ENCODE measurements at regions not wholly inside any gene's neighbourhood (a gene's known extent, or its start where the extent isn't known, plus 50 kb on each side); places are given as distances from the start of the nearest gene placed in this dataset.

DNA sequence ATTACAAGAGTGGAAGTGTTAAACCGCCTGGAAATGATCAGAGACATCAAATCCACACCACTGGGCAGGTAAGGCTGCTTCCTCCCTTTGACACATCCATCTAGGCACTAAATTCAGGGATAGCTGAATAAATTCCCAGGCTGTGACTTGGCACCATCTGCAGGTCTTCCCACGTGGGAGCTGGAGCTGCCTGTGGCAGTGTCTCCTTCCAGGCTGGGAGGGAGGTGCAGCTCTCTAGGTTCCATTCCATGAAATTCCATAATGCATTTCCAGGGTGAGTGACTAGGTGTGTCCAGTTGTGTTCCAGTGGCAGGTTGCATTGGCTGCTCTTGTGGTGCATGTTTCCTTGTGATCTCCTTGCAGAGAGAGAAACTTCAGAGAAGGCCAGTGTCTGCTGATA is 188.9 kb upstream of the CXCR4 start (continued):
- TF ChIP-seq EP300 (IDR thresholded peaks at IDR 0.05; ENCODE audit: borderline replicate concordance in 1 of 2, control insufficient read depth in 1 of 2, low read depth in 2 of 2, low read length in 2 of 2), result no peak
- TF ChIP-seq JUNB (IDR thresholded peaks at IDR 0.05), result no peak
- TF ChIP-seq, protein P1, sequence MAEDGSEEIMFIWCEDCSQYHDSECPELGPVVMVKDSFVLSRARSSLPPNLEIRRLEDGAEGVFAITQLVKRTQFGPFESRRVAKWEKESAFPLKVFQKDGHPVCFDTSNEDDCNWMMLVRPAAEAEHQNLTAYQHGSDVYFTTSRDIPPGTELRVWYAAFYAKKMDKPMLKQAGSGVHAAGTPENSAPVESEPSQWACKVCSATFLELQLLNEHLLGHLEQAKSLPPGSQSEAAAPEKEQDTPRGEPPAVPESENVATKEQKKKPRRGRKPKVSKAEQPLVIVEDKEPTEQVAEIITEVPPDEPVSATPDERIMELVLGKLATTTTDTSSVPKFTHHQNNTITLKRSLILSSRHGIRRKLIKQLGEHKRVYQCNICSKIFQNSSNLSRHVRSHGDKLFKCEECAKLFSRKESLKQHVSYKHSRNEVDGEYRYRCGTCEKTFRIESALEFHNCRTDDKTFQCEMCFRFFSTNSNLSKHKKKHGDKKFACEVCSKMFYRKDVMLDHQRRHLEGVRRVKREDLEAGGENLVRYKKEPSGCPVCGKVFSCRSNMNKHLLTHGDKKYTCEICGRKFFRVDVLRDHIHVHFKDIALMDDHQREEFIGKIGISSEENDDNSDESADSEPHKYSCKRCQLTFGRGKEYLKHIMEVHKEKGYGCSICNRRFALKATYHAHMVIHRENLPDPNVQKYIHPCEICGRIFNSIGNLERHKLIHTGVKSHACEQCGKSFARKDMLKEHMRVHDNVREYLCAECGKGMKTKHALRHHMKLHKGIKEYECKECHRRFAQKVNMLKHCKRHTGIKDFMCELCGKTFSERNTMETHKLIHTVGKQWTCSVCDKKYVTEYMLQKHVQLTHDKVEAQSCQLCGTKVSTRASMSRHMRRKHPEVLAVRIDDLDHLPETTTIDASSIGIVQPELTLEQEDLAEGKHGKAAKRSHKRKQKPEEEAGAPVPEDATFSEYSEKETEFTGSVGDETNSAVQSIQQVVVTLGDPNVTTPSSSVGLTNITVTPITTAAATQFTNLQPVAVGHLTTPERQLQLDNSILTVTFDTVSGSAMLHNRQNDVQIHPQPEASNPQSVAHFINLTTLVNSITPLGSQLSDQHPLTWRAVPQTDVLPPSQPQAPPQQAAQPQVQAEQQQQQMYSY (CRISPR knock-in tag; IDR thresholded peaks at IDR 0.05), result no peak
- TF ChIP-seq ZNF217 (IDR thresholded peaks at IDR 0.05), result no peak
- no peak for TF ChIP-seq RB1 (IDR thresholded peaks at IDR 0.05; ENCODE audit: borderline replicate concordance)
- TF ChIP-seq FOXM1 (IDR thresholded peaks at IDR 0.05; ENCODE audit: low read depth, low read length), result no peak
- TF ChIP-seq NBN (IDR thresholded peaks at IDR 0.05), result no peak

DNA sequence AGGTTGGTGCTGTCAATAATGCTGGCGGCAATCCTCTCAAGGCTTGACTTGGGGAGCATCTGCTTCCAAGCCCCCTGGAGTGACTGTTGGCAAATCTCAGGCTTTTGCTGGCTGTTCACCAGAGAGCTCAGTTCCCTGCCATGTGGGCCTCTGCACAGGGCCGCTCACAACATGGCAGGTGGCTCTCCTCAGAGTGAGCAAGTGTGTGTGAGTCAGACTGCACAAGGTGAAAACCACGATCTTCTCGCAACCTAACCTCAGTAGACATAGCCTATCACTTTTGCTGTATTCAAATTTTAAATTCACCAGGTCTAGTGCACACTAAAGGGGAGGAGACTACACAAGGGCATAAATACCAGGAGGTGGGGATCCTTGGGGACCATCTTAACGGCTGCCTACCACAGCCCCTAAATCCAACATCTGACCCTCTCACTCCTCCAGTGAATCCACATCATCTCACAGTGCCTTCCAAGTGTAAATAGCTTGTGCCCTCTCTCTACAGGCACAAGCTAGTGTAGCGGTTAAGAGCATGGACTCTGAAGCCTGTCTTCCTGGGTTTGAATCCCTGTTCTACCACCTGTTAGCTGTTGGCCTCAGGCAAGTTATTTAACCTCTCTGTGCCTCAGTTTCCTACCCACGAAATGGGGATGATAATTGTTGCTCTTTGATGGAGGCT is 187.7 kb upstream of the CXCR4 start:
- no TSS peak for BruUV-seq (replicated peaks)
- Histone ChIP-seq H3K79me2 (ENCODE audit: control insufficient read depth, insufficient read depth, low read length) (no peaks in the 10 kb centered on the region), H3K4me3 (no peak overlapping the region), H3K4me1 (ENCODE audit: control insufficient read depth, insufficient read depth, low read length) (peaks cover 6% of the 10 kb centered on the region), H3K9ac (ENCODE audit: control insufficient read depth, insufficient read depth, low read length) (no peak overlapping the region), H3K4me2 (ENCODE audit: control insufficient read depth, insufficient read depth) (no peak overlapping the region), H3K9me3 (replicated peaks; ENCODE audit: control insufficient read depth, insufficient read depth, low read length) (no peaks in the 10 kb centered on the region; the same call in 1 of the 3 replicates), H3K36me3 (ENCODE audit: control insufficient read depth in 2 of 2, insufficient read depth in 2 of 2, low read length in 1 of 2) (no peaks in the 10 kb centered on the region), H3K27ac (ENCODE audit: control insufficient read depth, insufficient read depth) (no peak overlapping the region), H4K20me1 (ENCODE audit: control insufficient read depth, insufficient read depth) (no peaks in the 10 kb centered on the region), H3K27me3 (replicated peaks in 1 of 2; ENCODE audit: control insufficient read depth in 2 of 2, insufficient read depth in 2 of 2, low read length in 1 of 2) (peaks cover 0 to 5% of the 10 kb centered on the region in 2 experiments; a peak in 1 of 4 replicates), H2AFZ (ENCODE audit: control insufficient read depth, low read depth, low read length) (peak overlapping the region; percentile 28)
- ATAC-seq (peak; percentile 93), DNase-seq (ENCODE audit: low read depth, low spot score) (no peak), FAIRE-seq (peak; percentile 93)
- intact Hi-C loops (cut with micrococcal nuclease; ENCODE audit: unreplicated experiment) (no loop called here), in situ Hi-C loops (cut with MboI) (no loop called here)
- RAD21 ChIA-PET (ENCODE audit: unreplicated experiment), result interaction anchor here (0.7 to 4.0 kb wide), 21 partner anchors 10 to 392 kb away, joined by 3 to 58 read pairs (median 9); no protein-coding TSS in a partner anchor
- WGBS (ENCODE audit: insufficient coverage, insufficient replicate concordance, low lambda C conversion rate, missing lambda C conversion rate), result 40% methylated on average over 7 of the region's 7 CpGs
- POLR2A ChIA-PET, result interaction anchor here (0.5 to 2.6 kb wide), 18 partner anchors 14 to 474 kb away, joined by 3 to 16 read pairs (median 4); no protein-coding TSS in a partner anchor
- SMC1A ChIA-PET (ENCODE audit: uncharacterized antibody, unreplicated experiment), result interaction anchor here (0.7 to 5.2 kb wide), 14 partner anchors 8 to 99 kb away, joined by 3 to 66 read pairs (median 11); no protein-coding TSS in a partner anchor
- CTCF ChIA-PET, result interaction anchor here (0.8 to 6.2 kb wide), 10 partner anchors 8 to 389 kb away, joined by 3 to 25 read pairs (median 4); no protein-coding TSS in a partner anchor
- TF ChIP-seq POU2F2 (IDR thresholded peaks at IDR 0.05; ENCODE audit: borderline replicate concordance, low read depth, low read length), result peak; percentile 75; the same call in 1 of the 3 replicates
- TF ChIP-seq NFYB (IDR thresholded peaks at IDR 0.05; ENCODE audit: insufficient read depth, low read depth, low read length), result 0 out of 2 replicates have a peak, but pooled peaks have one; percentile 23
- TF ChIP-seq, protein P2, sequence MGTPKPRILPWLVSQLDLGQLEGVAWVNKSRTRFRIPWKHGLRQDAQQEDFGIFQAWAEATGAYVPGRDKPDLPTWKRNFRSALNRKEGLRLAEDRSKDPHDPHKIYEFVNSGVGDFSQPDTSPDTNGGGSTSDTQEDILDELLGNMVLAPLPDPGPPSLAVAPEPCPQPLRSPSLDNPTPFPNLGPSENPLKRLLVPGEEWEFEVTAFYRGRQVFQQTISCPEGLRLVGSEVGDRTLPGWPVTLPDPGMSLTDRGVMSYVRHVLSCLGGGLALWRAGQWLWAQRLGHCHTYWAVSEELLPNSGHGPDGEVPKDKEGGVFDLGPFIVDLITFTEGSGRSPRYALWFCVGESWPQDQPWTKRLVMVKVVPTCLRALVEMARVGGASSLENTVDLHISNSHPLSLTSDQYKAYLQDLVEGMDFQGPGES (IDR thresholded peaks at IDR 0.05), result no peak
- TF ChIP-seq CBFB (IDR thresholded peaks at IDR 0.05; ENCODE audit: low read depth), result 0 out of 2 replicates have a peak, but pooled peaks have one; percentile 55
- peak; percentile 52; the same call in 1 of the 2 replicates for TF ChIP-seq DPF2 (IDR thresholded peaks at IDR 0.05)
- TF ChIP-seq, protein P3, sequence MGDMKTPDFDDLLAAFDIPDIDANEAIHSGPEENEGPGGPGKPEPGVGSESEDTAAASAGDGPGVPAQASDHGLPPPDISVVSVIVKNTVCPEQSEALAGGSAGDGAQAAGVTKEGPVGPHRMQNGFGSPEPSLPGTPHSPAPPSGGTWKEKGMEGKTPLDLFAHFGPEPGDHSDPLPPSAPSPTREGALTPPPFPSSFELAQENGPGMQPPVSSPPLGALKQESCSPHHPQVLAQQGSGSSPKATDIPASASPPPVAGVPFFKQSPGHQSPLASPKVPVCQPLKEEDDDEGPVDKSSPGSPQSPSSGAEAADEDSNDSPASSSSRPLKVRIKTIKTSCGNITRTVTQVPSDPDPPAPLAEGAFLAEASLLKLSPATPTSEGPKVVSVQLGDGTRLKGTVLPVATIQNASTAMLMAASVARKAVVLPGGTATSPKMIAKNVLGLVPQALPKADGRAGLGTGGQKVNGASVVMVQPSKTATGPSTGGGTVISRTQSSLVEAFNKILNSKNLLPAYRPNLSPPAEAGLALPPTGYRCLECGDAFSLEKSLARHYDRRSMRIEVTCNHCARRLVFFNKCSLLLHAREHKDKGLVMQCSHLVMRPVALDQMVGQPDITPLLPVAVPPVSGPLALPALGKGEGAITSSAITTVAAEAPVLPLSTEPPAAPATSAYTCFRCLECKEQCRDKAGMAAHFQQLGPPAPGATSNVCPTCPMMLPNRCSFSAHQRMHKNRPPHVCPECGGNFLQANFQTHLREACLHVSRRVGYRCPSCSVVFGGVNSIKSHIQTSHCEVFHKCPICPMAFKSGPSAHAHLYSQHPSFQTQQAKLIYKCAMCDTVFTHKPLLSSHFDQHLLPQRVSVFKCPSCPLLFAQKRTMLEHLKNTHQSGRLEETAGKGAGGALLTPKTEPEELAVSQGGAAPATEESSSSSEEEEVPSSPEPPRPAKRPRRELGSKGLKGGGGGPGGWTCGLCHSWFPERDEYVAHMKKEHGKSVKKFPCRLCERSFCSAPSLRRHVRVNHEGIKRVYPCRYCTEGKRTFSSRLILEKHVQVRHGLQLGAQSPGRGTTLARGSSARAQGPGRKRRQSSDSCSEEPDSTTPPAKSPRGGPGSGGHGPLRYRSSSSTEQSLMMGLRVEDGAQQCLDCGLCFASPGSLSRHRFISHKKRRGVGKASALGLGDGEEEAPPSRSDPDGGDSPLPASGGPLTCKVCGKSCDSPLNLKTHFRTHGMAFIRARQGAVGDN (IDR thresholded peaks at IDR 0.05), result peak; percentile 99

Data from GM12878 (cell line).